HG03520 (cell line): ENCODE measurements at regions not wholly inside any gene's neighbourhood (a gene's known extent, or its start where the extent isn't known, plus 50 kb on each side); places are given as distances from the start of the nearest gene placed in this dataset.

Experiments used
- ATAC-seq: cut with Tn5 transposase; IDR thresholded peaks from one replicate; pipeline ENCODE4 v1.9.1; 2021; ENCODE audit warnings: mild to moderate bottlenecking, moderate library complexity; ENCODE audit not compliant: unreplicated experiment

DNA sequence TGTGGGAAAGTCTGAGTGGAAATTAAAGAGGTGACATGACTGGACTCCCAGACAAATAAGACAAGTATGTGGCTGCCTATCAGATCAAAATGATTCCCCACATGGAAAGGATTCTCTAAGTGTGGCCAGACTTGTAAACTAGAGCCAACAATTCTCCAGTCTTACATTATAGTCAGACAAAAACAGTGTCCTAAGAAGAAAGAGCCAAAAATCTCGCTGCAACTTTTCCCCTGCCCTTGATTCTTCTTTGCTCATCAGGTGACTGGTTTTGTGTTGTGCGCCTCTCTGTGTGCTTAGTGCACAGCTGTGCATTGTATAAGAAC lies 164.2 kb upstream of the TARS1 start:
- no peak for ATAC-seq

DNA sequence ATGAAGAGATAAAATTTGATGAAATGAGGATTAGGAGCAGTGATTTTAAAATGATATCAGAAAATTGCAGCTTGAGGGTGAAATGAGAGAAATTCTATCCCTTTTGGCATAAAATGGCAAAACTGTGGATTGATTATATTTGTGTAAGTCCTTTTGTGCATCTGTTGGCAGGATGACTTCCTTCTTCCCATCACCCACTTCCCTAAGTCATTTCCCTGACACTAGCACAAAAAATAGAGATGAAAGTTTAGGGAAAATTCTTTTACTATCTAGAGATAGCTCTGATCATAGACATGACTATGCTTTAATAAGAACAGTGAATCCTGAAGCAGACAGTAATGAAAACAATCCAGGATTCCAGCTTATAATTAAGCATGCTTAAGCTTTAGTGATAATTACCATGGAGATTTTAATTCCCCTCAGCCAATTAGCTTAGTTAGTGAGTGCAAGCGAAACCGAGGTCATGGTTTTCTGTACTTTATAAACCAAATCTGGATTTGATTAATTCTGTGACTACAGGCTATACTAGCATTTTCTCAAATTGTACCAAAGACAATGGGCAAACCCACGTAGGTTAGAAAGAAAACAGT lies 163.6 kb upstream of the TARS1 start:
- ATAC-seq = no peak

DNA sequence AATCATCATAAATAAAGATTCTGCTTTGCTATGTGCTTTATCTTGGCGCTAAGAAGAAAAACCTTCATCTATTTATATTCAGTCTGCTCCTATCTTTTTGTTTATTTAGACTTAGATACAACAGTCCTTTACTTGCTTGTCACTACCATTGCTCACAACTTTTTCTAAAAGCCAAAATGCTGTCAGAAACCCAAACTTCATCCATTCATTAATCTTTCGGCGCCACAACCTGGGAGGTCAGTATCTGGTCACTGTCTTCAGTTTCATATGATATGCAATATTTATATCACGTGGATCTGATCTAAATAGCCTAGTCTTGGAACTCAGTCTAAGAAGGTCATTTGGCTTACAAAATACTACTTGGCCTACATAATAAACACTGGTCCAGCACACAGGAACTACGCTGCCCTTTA lies 159.3 kb upstream of the TARS1 start:
- no peak for ATAC-seq

DNA sequence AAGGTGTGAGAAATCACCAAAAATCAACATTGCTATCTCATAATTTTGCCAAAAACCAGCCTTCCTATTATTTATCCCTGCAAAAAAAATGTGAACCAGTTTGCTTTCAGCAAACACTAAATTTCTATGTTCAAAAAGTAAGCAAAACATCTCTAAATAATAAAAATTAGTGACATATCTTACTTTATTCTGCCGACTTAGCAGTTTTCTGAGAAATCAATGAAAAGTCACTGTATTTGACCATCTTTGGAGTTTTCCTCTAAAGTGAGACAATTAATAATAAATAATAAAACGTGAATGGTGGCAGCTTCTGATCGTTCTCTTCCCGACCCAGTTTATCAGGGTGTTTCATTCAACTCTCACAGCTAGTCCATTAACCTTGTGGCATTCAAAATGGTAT lies 158.6 kb upstream of the TARS1 start:
- no peak for ATAC-seq

DNA sequence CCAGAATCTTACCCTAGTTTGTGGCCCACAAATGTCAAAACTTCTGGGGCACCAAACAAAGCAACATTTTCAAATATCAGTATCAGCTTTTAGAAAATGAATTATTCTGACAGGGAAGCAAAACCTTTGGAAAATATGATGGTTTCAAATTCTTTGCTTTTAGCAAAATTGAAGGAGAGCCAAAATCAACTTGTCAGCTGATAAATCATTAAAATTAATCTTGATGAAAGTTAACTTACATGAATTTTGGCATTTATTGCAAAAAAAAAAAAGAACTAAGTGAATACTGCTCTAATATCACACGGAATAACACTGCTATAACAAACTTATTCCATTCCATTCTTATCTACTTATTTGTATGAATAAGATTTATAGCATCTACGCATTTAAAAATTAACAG lies 158.1 kb upstream of the TARS1 start:
- ATAC-seq = no peak

DNA sequence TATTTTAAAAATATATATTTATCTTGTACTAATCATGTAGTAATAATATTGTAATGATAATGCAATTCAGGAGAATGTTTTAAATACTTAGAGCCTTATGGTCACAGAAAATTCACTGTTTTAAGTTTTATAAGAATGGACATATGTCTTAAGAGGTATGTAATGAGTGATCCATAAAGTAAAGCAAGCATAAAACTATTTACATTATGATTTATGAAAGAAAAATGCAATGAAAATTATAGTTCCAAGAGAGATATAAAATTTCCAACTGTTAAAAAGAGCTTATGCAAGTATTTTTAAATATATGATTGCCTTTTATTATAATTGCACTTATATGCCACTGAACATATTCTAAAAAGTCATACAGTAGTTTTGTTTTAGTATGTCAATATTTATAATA lies 157.5 kb upstream of the TARS1 start:
- no peak for ATAC-seq

DNA sequence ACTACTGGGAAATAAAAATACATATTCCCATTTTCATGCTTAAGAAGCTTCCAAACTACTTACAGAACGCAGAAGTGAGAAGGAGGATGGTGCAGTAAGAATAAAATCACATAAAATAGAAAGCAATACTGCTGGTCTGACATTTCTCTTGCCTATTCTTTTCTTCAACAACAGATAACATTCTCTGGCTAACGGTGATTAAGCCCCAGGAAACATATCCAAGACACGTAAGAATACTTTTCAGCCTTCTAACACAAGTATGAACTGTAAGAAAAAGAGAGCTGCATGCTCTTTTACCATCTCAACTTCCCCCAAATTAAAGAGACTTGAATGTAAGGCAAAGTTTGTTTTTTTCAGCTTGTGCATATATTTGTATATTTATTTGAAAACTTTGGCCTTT lies 156.1 kb upstream of the TARS1 start:
- no peak for ATAC-seq

DNA sequence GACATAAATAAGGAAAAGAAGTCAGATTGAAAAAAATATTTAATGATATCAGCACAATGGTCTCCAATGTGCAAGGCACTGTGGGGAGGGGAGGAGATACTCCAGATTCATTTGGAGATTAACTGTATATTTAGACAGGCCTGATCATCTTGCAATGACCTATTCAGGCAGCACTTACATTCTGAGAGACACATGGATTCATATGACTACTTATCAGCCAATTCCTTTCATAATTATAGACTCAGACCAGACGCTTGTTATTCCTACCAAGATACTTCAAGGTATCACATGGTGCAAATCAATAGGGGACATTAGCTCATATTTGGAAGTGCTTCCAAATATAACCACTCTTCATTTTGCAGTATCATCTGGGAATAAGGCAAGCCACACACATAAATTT lies 153.5 kb upstream of the TARS1 start:
- ATAC-seq = no peak

DNA sequence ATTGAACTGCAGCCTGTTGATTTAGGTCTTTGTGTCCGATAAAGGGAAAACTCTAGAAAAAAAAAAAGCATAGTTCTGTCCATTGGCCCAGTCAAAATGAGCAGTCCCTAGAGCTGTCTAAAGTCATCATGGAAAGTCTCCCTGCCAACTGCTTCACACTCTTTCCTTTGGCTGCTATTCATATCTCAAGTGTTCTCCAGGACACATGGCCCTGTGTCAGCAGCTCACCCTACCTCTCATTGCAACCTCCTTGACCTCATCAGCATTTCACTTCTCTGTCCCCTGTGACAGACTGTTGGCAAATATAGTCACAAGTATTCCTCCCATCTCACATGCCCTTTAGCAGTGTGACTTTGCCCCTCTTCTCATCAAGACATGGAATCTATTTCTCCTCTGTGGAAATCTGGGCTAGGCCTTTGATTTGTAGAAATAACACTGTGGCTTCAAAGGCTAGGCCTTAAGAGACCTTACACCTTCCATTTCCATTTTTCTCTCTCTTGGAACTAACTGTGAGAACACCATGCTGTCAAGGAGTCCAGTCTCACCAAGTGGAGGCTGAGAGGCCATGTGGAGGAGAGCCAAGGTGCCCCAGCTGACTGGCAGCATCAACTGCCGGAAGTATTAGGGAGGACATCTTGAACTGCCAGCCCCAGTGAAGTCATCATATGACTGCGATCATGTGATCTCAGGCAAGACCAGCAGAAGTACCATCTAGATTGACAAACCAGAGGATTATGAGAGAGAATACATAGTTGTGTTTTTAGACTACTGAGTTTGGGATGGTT lies 149.4 kb upstream of the TARS1 start:
- no peak for ATAC-seq

DNA sequence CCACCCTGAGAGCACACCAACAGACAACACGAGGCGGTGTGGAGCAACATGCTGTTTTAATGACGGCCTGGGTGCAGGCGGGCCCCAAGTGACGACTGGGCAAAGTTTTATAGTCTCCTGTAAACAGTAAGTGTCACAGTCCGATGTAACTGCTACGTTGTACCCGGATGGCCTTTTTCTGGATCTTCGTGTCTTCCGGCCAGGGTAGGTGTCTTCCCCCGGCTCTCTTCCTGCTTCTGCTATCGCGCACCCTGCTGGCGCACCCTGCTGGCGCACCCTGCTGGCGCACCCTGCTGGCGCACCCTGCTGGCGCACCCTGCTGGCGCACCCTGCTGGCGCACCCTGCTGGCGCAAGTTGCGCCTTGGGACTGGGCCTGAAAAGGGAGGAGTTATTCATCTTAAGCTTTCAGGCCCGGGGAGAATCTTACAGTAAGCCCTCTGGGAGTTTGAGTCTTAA lies 143.0 kb upstream of the TARS1 start:
- no peak for ATAC-seq

DNA sequence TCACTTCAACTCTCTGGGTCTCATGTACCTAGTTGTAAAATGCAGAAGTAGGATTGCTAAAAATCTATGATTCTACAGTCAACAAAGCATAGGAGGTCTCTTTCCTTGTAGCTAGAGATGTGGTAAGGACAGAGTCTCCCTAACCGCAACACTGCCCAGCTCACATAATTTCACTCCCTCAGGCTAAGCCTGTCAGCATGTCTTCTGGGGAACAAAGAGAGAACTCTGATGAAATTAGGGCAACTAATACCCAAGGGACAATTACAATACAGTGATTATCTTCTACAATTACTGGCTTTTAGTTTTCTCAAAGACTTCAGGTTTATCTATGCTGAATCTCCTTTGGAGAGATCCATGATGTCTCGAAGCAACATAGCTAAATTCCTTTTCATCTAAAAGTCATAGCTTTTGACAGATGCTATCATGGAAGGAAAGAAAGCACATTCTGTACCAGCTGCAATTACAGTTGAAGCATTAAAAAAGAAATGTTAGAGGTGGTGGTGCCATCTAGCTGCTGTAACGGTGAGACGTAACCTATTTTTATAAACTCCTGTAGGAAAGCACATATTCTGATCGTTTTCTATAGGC lies 141.1 kb upstream of the TARS1 start:
- peak; percentile 34 for ATAC-seq

DNA sequence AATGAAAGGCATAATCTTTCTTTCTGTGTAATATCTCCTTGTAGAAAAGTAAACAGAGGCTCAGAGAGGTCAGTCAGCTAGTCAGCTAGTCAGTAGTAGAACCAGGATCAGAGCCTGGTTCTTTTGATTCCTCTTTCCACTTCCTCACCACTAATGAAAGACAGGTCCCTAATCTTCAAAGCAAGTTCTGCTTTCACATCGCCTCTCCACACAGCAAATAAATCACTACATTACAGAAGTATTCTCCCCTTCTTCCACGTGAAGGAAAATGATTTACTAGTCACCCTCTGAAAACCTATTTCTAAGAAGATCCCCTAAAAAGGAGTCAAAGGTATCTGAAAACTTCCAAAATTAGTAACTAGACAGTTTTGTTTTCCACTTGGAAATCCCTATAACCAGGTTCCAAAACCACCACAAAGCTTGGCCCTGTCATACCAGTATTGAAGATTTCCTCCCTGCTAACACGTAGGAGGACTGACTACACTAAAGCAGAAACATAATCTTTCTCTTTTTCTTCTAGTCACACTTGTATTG lies 140.5 kb upstream of the TARS1 start:
- peak; percentile 75 for ATAC-seq

DNA sequence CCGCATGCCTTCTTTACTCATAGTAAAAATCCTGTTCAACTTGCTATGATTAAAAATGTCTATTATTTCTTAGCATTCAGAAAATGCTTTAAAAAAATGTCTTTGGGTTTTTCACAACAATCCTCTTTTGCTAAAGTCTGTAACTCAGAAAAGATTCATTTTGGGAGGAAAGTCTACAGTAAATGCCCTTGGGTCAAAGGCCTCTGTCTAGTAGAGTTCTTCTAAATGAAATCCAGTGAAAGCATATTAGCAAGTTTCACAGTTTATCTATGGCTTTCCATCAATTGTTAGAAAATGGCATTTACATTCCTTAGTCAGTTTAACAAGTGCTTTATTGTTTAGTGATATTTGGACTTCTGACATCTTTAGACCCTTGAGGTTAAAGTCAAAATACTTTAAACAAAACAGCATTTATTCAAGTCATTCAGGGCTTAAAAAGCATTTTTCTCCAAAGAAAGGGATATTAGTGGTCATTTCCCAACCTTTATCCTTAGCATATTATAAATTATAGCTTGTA lies 137.1 kb upstream of the TARS1 start:
- no peak for ATAC-seq

DNA sequence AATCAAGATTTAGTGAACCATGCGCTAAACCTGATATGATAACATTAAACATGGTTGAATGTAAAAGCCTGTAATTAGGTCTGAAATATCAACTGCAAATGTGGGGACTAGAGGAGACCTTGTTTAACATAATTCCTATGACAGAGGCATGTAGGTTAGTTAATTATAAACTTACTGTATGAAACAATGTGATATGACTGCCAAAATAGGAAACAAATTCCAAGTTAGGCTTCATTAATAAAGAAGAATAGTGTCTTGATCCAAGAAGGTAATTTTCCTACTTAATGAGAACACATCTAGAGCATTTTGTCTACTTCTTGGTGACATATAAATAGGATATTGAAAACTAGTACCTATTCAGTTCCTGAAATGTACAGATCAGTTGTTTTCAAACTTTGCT lies 136.2 kb upstream of the TARS1 start:
- ATAC-seq = no peak

DNA sequence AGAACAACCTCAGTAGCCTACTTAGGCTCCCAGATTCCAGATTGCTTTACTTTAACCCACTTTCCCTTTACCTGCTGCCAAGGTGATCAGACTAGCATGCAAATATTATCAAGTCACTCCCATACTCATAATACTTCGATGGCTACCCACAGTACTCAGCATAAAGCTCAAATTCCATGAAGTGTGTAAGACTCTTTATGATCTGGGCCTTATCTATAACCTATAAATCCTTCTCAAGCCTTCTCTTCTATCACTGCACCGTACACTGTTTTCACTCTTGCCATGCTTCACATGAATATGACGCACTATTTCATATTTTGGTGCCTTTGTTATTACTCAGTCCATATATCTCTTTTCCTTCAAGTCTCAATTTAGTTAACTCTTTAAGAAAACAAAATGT lies 135.2 kb upstream of the TARS1 start:
- ATAC-seq = no peak

DNA sequence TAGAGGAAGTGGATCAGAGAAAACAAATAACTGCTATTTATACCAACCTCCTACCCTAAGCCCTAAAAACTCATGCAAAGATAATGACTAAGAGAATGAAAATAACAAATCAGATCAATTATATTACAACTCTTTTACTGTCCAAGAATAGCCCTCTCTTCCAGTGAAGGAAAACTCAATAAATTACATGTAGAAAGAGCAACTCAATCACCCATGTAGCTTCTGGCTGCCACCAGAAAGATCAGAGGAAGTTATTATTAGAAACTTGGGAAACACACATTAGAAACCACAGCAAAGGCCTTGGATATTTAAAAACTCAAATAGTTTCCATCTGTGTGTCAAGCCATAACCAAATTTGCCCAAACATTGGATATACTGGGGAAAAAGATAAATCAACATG lies 134.0 kb upstream of the TARS1 start:
- ATAC-seq = no peak

DNA sequence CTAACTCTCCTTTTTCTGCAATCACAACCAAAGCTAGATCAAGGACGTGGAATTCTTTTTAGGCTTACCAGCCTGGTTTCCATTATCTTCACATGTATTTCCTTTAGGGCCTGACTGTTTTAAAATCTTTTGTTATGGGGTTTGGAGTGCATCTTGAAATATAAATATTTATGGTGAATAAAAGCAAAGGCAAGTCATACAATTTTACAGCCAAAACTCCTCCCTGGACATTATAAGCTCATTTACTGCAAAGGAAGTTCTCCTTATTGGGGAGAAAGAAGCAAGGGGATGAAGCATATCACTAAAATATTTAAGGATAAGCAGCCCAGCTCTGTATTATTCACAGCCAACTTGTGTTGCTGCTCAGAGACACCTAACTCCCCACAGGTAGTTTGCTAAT lies 132.2 kb upstream of the TARS1 start:
- ATAC-seq = no peak

DNA sequence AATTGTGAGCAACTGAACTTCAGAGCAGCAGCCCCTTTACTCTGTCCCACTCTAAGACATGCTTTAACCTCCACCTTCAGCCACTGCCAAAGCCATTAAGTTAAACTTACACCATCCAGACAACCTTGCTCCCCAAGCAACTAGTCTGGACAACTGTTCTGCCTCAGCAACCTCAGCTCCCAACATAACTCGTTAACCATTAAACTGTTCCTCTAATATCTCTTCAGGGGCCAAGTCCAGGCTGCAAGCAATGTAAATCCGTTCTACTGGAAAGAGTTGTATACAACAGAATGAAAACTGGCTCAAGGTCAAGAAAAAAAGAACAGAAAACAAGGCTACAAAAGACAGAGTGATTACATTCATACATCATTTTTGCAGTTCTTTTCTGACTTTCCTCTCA lies 131.7 kb upstream of the TARS1 start:
- ATAC-seq = no peak

DNA sequence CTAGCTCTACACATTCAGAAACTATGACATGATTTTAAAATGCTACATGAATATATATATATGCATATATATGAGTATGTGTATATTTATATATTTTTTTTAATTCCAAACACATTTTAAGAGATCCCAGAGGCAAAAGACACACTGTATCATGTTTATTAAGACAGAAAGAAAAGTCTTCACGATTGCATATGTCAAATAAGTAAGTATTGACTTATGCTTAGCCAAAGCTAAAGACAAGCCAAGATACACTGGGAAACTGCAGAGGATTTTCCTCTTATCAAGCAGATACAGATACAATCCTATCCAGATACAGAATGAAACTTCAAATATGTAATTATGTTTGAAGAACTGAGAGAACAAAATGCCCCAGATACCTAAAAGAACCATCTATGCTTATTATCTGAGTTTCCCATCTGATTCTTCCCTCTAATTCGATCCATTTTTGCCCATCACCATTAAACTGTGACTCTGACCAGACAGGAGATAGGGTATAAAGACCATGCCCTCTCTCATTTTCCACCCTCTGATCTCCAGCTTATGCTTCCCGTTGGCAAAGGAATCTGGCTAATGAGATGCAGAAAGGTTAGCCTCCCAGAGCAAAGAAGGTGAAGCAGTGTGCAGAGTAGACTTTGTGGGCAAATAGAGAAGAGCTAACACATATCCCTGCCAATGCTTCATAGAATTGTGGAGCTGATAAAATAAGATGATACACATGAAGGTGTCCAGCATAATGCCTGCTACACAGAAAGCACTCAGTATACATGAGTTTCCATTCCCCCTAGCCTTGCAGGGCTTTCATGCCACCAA lies 131.0 kb upstream of the TARS1 start:
- no peak for ATAC-seq

DNA sequence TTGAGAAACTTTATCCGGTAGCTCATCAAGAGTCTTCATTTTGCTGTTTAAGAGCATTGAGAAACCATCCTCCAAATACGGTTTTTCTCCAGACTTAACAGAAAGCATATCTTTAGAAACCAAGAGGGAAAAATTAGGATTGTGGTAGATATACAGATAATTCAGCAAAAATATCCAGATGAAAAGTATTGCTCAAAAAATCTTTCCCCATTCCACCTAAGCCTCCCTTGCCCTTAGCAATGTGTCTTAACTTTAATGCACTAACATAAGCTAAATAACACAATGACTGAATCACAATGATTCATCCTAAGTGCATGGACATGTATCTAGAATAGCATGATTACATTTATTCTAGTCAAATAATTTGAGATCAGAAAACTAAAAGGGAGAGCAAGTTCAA lies 130.3 kb upstream of the TARS1 start:
- ATAC-seq = no peak

DNA sequence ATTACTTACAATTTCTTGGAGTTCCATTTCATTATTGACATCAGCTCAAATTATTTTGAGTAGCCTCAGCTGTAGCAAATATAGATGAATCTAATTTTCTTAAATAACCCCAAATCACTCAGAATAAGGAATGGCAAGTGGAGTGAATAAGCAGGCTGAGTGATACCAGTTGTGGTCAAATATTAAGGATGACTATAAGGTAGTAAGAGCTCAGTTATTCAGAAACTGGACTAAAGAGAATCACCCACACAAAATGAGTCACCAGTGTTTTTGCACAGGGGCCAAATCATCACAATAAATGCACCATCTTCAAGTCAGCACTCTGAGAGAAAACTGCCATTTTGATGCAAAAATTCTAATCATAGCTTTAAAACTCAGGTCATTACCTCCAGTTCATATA lies 128.9 kb upstream of the TARS1 start:
- no peak for ATAC-seq
